ENCODE measurements at regions not wholly inside any gene's neighbourhood (a gene's known extent, or its start where the extent isn't known, plus 50 kb on each side); places are given as distances from the start of the nearest gene placed in this dataset.
"Not testable (repeated sequence)": the region's sequence is repeated elsewhere in the genome, so short reads cannot be mapped to it uniquely, and the experiment has no call there.

DNA sequence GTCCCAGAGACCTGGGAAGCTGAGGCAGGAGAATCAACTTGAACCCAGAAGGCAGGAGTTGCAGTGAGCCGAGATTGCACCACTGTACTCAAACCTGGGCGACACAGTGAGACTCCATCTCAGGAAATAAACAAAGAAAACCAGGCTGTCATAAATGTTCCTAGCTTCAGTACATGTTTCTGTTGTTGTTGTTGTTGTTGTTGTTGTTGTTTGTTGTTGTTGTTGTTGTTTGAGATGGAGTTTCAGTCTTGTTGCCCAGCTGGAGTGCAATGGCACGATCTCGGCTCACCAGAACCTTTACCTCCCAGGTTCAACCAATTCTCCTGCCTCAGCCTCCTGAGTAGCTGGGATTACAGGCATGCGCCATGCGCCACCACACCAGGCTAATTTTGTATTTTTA is 452.5 kb downstream of the HS3ST3B1 start:
- DNase-seq: no peak

DNA sequence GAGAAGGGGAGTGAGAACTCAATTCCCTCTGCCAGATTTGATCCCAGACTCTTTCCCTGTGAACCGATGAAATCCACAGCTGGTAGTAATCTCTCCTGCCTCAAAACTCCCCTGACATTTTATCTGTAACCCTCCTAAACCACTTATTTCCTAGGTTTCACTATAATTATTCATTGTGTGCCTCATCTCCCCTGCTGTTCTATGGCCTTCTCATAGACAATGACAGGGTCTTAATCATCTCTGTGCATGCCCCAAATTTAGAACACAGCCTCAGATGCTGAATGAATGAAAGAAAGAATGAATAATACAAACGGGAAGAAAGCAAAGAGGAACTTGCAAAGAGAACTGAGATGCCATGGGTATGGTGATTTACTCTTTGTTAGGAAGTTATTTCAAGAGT is 451.1 kb downstream of the HS3ST3B1 start:
- no peak for DNase-seq

DNA sequence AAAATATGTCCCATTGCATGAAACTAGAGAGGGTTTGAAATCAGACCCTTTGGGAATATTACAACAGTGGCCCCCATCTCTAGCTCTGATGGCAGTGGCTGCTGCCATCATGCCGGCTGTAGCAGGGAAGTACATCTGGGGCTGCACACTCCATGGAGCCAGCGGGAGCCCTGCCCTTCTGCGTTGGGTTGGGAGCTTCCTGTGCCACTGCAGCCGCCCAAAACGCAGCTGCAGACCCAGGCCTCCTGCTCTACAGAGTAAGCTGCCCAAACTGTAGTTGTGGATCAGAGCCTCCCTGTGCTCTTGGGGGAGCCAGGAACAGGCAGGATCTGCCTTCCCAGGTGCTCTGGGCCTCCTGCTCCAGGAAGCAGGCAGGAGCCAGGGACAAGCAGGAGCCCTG is 450.0 kb downstream of the HS3ST3B1 start:
- DNase-seq: no peak

DNA sequence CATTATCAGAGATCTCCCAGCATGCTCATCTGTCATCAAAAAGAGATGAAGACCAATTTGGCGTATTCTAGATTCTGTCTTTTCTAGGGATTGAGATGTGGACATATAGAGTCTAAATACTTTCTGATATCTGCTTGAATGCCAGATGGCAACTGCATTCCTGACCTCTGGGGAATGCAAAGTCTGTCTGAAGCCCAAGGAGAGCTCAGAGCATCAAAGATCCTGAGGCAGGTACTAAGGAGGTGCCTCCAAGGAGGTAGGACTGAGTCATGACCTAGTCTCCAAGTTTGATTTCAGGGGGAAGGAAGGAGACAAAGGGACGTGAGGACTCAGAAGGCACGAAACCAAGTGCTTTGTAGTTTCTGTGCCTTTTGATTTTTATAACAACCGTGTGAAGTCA is 448.4 kb downstream of the HS3ST3B1 start:
- DNase-seq: no peak

DNA sequence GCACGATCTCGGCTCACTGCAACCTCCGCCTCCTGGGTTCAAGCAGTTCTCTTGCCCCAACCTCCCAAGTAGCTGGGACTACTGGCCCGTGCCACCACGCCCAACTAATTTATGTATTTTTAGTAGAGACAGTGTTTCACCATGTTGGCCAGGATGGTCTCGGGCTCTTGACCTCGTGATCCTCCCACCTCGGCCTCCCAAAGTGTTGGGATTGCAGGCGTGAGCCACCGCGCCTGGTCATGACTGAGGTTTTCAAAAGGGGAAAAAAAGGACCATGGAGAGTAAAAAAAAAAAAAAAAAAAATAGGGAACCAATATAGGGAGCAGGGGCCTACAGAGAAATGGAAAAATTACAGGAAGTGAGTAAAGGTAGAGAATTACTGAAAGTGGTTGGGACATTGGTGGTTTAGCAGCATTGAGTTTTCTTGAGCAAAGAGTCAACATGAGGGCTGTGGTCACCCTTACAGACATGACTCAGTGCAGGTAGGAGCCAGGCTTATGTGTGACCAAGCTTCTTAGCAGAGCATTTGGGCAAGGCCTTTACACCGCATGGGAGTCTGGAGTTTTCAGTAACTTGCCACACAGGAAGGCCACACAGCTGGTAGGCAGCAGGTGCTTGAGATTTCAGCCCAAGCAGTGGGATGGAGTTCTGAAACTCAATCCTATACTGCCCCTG is 447.3 kb downstream of the HS3ST3B1 start:
- DNase-seq: peak; percentile 4 to 11

DNA sequence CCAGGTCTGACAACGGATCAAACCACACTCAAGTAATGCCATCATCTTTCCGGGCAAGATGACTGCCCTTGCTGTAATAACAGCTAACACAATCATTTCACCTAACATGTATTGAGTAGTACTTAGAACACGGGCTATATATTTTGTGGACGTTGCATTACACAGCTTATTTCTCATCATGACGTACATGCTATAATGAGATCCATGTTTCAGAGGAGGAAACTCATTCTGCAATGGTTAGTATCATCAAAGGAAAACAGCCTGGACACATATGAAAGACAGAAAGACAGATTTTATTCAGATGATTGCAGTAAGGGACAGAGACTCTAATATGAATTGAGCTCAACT is 446.7 kb downstream of the HS3ST3B1 start:
- no peak for DNase-seq

DNA sequence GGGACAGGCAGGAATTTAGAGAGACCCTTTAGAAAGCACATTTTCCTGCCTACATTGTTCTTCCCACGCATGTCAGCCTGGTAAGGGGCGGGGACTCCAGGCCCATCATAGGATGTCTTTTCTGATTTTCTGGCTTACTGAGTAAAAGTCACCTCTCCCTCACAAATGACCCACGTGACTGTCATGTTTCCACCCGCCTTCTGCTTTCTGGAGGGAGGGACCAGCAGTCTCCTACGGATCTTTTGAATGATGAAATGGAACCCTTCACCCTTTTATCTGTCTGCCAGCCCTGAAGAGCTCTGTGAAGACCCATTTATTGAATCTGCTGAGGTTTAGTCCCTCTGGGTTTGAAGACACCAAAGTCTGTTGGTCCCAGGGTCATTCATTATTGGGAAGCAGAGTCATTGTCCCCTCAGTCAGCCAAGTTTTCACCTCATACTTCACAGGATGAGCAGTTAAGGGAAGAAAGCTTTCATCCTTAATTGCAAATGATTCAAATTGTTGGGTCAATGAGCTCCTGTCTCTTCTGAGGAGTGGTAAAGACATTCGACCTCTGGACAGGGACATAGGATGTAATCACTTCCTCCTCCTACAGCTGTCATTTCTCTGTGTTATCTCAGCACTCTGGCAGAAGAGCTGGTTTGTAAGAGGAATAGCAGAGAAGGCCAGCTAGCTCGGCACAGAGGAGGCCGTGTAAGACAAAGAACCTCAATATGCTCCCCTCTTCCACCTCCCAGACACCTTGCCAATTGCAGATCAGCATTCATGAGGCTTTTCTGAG is 446.1 kb downstream of the HS3ST3B1 start:
- no peak for DNase-seq

DNA sequence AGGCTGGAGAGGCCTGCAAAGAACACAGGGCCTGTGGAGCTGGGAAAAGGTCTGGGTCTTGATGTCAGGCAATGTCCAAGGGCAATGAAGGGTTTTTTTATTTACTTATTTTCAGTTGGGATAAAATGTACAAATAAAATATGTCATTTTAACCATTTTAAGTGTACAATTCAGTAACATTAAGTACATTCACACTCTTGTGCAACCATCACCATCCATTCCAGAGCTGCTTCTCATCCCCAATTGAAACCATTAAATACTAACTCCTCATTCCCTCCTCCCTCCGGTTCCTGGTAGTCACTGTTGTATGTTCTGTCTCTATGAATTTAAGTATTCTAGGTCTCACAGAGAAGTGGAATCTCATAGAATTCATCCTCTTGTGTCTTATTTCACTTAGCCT is 444.7 kb downstream of the HS3ST3B1 start:
- DNase-seq: no peak

DNA sequence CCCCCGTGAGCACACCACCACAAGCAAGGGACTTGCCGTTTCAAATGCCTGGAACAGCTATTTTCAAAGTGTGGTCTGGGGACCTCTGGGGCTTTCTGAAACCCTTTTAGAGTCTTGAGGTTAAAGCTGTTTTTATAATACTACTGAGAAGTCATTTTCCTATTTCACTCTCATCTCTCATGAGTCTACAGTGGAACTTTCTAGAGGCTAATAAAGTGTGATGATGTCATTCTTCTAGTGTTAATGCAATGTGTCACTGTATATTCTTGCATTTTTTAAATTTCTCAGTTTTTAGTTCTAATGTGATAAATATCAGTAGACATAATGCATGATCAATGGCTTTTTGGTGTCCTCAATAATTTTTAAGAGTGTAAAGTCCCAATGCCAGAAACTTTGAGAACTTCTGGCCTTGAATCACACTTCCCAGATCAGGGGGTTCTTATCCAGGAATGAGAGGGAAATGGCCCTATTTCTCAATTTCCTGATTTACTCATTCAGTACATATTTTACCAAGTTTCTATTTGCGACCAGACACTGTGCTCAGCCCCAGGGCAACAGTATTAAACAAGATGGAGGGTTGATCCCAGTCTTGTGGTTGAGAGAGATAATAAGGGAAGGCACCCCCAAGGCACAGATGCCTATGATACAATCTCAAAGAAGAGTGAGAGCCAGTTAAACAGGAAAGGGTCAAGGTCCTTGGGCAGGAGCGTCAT is 444.0 kb downstream of the HS3ST3B1 start:
- no peak for DNase-seq

DNA sequence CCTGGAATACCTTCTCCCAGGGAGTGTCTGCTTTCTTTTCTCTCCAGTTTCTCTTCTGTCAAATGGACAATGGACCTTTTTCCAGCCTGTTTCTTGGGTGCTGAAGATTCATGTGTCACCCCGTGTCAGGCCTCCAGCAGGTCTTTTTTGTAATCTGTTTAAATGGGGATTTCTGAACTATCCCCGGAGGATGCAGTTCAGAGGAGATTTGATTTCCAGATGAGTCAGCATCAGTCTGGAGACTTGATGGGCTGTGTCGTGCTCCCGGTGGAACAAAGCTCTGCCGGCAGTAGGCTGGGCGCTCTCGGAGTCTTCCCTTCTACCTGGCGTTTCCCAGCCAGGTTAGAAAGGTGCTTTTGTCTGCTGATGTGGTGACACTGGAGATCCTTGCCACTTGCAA is 440.6 kb downstream of the HS3ST3B1 start:
- no peak for DNase-seq

DNA sequence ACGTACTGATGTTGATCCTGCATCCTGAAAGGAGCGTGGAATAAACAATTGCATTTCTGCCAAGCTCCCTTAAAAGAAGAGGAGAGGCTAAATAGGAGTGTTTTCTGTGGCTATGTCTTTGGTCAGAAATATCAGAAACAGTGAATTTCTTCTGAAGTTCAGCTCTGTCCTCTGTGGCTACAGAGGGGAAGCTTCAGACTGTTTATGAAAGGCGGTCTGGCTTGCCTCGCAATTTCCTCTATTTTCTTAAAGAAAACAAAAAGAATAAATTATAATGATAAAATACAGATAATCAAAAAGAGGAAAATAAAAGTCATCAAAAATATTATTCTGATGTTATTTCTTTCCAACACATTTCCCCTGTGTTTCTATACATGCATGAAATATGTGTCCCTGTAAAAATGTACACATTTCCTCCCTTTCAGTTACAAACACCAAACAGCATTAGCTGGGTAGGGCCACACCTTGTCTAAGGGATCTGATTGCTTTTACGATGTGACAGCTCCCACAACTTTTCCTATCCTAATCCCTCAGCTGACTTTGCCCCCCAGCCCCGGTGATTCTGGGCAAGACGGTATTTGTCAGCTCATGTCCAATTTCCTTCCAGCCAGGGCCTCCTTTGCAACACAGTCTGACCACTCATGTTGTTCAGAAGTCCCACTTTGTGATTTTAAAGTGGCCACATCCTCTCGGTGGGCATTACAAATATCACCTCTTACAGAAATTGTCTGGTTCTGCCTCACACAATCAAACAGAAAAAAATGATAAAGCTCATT is 439.0 kb downstream of the HS3ST3B1 start:
- DNase-seq: no peak

DNA sequence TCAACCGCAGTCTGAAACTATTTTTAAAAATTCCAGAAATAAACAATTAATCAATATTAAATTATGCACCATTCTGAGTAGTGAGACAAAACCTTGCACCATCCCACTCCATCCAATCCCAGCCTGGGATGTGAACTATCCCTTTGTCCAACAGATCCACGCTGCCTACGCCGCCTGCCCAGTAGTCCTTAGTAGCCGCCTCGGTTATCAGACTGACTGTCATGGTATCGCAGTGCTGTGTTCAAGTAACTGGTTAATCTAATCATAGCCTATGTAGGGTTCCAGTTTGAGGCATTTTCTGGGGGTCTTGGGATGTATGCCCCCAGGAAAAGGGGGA is 437.7 kb downstream of the HS3ST3B1 start:
- no peak for DNase-seq

DNA sequence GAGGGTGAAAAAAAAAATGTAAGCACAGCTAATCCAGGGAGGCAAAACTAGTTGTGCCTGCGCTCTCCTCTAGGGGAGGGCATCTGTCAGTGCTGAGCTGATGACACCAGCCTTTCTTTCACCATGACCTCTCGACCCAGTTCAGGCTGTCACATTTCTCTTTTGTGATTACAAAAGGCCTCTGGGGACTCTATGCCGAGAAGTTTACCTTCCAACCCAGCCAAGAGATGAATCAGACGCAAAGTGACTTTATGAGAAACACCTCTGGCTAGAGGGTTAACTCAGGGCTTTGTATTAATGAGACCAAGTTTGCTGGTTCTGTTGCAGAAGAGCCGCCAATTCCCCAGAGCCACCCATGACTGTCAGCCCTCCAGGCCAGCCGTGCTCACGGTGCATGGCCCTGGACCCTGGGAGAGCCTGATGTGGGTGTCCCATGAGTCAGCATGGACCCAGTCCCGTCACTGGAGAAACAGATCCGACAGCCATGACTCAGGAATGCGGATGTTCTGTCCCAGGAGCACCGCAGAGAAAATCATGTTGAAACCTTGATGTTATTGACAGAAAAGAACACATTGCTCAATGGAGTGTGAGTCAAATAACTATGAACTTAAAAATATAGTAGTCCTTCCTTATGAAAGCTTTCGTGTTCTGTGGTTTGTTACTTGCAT is 437.2 kb downstream of the HS3ST3B1 start:
- DNase-seq: no peak

DNA sequence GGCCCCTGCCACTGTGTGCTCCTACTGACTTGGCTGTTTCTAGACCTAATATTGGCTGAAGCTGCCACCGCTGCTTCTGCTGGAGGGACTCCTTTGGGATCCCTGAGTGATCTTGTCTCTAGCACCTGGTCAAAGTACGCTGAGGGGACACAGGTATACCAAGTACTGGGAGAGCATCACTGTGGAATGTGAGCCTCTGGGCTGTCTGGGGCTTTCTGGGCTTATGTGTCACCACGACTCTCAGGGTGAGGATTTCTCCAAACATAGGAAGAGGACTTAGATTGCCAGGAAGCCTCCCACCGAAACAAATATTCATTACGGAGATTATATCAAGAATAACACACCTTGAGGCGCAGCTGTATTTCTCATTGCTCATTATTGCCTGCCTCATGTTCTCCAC is 435.8 kb downstream of the HS3ST3B1 start:
- DNase-seq: no peak

DNA sequence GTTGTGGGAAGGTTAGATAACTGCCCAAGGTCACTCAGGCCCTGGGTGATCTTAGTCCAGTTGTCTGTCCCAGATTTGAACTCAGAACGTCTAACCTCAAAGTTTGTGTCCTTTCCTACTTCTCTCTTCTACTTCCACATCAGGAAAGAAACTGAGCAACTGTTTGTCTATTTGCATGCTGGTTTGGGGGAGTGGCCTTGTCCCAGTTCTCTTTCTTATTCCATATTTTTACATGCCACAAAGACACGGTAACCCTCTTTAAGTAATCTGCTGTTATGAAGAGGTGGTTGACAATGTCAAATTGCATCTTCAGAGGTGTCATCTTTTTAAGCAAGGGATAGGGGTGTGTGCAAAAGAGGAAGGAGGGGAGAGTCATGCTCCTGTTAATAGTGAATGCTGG is 432.5 kb downstream of the HS3ST3B1 start:
- DNase-seq: no peak

DNA sequence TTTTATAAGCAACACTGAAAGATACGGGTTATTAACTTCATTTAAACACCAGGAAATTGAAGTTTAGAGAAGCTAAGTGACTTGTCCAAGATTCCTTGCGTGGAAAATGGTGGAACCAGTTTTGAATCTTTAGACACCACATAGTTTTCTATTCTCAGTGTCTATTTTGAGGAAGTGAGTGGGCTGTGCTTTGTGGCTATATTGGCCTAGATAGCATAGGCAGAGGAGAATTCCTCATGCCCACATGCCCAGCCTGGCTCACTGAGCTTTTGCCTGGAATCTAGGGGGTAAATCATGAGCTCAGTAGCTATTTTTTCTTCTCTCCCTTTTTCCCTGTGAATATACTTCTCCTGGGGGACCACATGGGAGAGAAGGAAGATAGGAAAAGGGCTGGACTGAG is 431.3 kb downstream of the HS3ST3B1 start:
- DNase-seq: no peak

DNA sequence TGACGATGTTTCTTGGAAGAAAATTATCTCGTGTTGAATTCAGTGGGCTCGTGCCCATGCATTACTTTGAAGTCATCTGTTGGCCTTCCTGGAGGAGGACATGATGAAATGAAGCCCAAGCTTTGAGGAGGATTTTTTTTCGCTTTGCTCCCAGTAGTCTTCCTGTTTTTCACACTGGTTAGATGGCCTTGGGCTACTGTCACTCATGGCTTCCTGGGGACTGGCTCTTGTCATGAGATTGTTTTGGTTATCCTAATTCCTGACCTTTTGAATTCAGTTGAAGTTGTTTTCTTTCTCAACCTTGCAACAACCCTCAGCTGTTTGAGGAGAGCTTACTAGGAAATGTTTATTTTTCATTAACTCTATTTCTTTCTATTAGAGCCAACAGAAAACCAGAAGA is 430.7 kb downstream of the HS3ST3B1 start:
- no peak for DNase-seq

DNA sequence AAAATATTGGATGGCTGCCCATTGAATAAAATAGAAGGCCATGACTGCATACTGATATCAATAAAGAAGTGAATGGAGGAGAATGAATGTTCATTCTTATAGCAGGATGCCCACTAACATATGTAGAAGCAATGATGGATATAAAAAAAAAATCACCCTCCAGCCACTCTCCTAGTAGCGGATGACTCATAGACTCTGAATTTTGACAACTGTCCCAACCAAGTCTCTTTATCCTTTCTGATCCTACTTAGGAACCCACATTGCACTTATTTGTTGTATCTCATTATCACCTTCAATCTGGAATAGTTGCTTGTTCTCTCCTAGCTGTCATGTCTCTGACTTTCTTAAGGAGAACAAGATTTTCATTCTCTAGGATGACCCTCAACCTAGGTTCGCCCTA is 429.9 kb downstream of the HS3ST3B1 start:
- no peak for DNase-seq

DNA sequence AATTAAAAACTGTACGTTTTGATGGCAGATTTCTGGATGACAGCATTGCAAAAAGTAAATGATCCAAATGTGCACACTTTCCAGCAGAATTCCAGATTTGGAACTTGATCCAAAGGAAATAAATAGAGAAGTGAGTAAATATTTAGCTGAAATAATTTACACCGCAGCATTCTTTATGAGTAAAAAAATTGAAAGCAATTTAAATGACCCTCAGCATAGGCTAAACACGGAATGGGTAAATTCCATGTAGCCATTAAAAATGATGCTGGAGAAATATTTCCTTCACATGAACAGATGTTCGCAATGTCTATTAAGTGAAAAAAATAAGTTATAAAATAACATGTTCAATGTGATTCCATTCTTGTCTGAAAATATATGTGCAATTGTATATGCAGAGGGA is 424.8 kb downstream of the HS3ST3B1 start:
- no peak for DNase-seq

DNA sequence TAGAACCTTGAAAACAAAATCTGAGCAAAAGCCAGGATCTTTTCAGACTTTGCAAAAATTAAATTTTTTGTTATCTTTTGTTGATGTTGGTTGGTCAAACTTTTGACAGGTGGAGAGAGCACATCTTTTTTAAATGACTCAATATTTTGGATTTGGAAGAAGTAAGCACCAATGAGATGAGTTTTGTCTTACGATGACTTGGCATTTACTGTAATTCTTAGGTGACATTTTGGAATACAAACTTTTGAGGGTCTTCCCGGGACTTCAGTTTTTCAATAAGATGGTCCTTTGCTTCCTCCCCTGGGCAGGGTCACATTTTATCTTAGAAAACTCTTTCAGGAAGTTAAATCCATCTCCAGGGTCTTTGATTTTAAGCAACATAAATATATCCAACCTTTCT is 423.9 kb downstream of the HS3ST3B1 start:
- DNase-seq: no peak

DNA sequence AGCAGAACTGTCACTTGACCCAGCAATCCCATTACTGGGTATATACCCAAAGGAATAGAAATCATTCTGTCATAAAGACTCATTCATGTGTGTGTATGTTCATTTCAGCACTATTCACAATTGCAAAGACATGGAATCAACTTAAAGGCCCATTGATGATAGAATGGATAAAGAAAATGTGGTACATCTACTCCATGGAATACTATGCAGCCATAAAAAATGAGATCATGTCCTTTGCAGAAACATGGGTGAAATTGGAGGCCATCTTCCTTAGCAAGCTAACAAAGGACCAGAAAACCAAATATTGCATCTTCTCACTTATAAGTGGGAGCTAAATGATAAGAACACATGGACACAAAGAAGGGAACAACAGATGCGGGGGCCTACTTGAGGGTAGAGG is 422.5 kb downstream of the HS3ST3B1 start:
- not testable (repeated sequence) for DNase-seq

DNA sequence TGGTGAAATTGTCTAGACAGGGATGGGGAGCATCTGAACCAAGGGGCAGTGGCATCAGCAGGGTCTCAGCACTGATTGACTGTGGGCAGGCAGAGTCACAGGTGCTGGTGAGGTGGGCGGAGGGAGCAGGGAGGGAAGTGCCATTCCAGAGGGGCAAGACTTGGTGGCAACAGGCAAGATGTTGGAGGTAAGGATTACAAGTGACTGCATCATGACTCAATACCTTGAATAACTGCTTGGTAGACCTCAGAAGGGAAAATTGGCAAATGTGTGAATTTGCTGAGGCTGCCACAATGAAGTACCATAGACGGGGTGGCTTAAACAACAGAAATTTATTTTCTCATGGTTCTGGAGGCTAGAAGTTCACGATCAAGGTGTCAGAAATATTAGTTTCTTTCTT is 419.1 kb downstream of the HS3ST3B1 start:
- no peak for DNase-seq

DNA sequence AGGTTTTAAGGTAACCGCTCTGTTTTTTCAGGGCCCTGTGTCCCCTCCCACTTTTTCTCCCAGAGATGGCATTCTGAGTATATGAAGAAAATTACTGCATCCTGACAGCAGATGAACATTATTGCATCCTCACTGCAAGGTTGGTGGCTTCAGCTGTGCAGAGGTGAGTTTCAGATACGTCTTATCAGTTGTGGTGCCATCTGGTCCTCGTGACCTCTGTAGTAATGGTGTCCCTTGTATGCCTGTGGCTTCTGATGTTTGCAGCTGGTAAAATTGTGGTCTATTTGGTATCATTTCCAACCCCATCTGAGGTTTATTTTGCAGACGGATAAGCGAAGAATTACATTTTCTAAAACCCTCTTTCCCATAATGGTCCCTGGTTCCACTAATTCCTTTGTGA is 417.0 kb downstream of the HS3ST3B1 start:
- DNase-seq: no peak

All from activated CD4-positive, alpha-beta T cell treated with anti-CD3 and anti-CD28 coated beads, Interleukin-2, amount 50 U/mL, for 48 hours (primary cell).